IPS-20b (cell line): ENCODE measurements at regions not wholly inside any gene's neighbourhood (a gene's known extent, or its start where the extent isn't known, plus 50 kb on each side); places are given as distances from the start of the nearest gene placed in this dataset.
"Not testable (repeated sequence)": the region's sequence is repeated elsewhere in the genome, so short reads cannot be mapped to it uniquely, and the experiment has no call there.

ENCODE experiments used
- H3K27ac ChIP-seq: one replicate; pipeline ENCODE4 v1.5.1; 2013; ENCODE audit warnings: low read length
- H3K27me3 ChIP-seq: 2 replicates; pipeline ENCODE4 v1.6.1; 2013; ENCODE audit warnings: mild to moderate bottlenecking, low read length, inconsistent platforms; ENCODE audit not compliant: insufficient read depth
- H3K36me3 ChIP-seq: 2 replicates; pipeline ENCODE4 v1.6.1; 2013; ENCODE audit warnings: low read depth, mild to moderate bottlenecking, inconsistent platforms, low read length, moderate library complexity; ENCODE audit not compliant: insufficient read depth
- H3K4me1 ChIP-seq: 2 replicates; pipeline ENCODE4 v1.6.1; 2013; ENCODE audit warnings: mild to moderate bottlenecking, control low read depth, inconsistent platforms, low read length, moderate library complexity; ENCODE audit not compliant: insufficient read depth
- H3K4me3 ChIP-seq: 2 replicates; pipeline ENCODE4 v1.5.1; 2013; ENCODE audit warnings: mild to moderate bottlenecking, low read length, inconsistent platforms
- H3K9ac ChIP-seq: 2 replicates; pipeline ENCODE4 v1.6.1; 2013; ENCODE audit warnings: low read depth, mild to moderate bottlenecking, inconsistent platforms, low read length, moderate library complexity
- H3K9me3 ChIP-seq: 2 replicates; pipeline ENCODE4 v1.6.1; 2013; ENCODE audit warnings: mild to moderate bottlenecking, low read depth, low read length, inconsistent platforms; ENCODE audit not compliant: insufficient read depth

GRCh38 chr2:3105814-3106569 is 271.6 kb downstream of the EIPR1 start:
- Histone ChIP-seq H3K27me3 (no peaks in the 10 kb centered on the region), H3K36me3 (no peaks in the 10 kb centered on the region), H3K4me3 (no peak overlapping the region), H3K9ac (no peak overlapping the region), H3K4me1 (peaks cover 6% of the 10 kb centered on the region; the same call in 1 of the 2 replicates), H3K9me3 (no peaks in the 10 kb centered on the region), H3K27ac (no peak overlapping the region)

GRCh38 chr2:3104958-3105813 is 272.4 kb downstream of the EIPR1 start:
- H3K4me1 ChIP-seq, H3K4me3 ChIP-seq, H3K36me3 ChIP-seq, H3K27ac ChIP-seq, H3K9me3 ChIP-seq, H3K9ac ChIP-seq, H3K27me3 ChIP-seq: not testable (repeated sequence)

- Histone ChIP-seq H3K27me3 (no peaks in the 10 kb centered on the region), H3K36me3 (no peaks in the 10 kb centered on the region), H3K9me3 (no peaks in the 10 kb centered on the region), H3K4me3 (no peak overlapping the region), H3K9ac (no peak overlapping the region), H3K4me1 (peaks cover 6% of the 10 kb centered on the region; the same call in 1 of the 2 replicates), H3K27ac (no peak overlapping the region)
Observed at GRCh38 chr2:3104261-3104660, 273.4 kb downstream of the EIPR1 start.

GRCh38 chr2:3102922-3103569 is 274.6 kb downstream of the EIPR1 start:
- no peak overlapping the region for H3K4me3 ChIP-seq
- no peaks in the 10 kb centered on the region for H3K27me3 ChIP-seq
- no peaks in the 10 kb centered on the region for H3K36me3 ChIP-seq
- no peak overlapping the region for H3K9ac ChIP-seq
- no peak overlapping the region for H3K27ac ChIP-seq
- H3K4me1 ChIP-seq: peaks cover 6% of the 10 kb centered on the region; the same call in 1 of the 2 replicates
- no peaks in the 10 kb centered on the region for H3K9me3 ChIP-seq

- H3K9ac ChIP-seq: no peak overlapping the region
- no peaks in the 10 kb centered on the region for H3K36me3 ChIP-seq
- H3K9me3 ChIP-seq: no peaks in the 10 kb centered on the region
- H3K4me1 ChIP-seq: peaks cover 6% of the 10 kb centered on the region; the same call in 1 of the 2 replicates
- H3K27ac ChIP-seq: no peak overlapping the region
- H3K4me3 ChIP-seq: no peak overlapping the region
- H3K27me3 ChIP-seq: no peaks in the 10 kb centered on the region
Observed at GRCh38 chr2:3102081-3102921, 275.3 kb downstream of the EIPR1 start.

- Histone ChIP-seq H3K9ac (no peak overlapping the region), H3K4me1 (peaks cover 6% of the 10 kb centered on the region; the same call in 1 of the 2 replicates), H3K27me3 (no peaks in the 10 kb centered on the region), H3K27ac (no peak overlapping the region), H3K9me3 (no peaks in the 10 kb centered on the region), H3K36me3 (no peaks in the 10 kb centered on the region), H3K4me3 (no peak overlapping the region)
Observed at GRCh38 chr2:3101016-3101942, 276.3 kb downstream of the EIPR1 start.

GRCh38 chr2:3100386-3100785 is 277.2 kb downstream of the EIPR1 start:
- H3K36me3 ChIP-seq: no peaks in the 10 kb centered on the region
- H3K27ac ChIP-seq: no peak overlapping the region
- no peaks in the 10 kb centered on the region for H3K9me3 ChIP-seq
- no peaks in the 10 kb centered on the region for H3K27me3 ChIP-seq
- no peak overlapping the region for H3K9ac ChIP-seq
- H3K4me3 ChIP-seq: no peak overlapping the region
- H3K4me1 ChIP-seq: peaks cover 2% of the 10 kb centered on the region; the same call in 1 of the 2 replicates

GRCh38 chr2:3099860-3100234 is 277.8 kb downstream of the EIPR1 start:
- no peak overlapping the region for H3K4me3 ChIP-seq
- H3K27me3 ChIP-seq: no peaks in the 10 kb centered on the region

GRCh38 chr2:3099145-3099859 is 278.3 kb downstream of the EIPR1 start:
- Histone ChIP-seq H3K27me3 (no peaks in the 10 kb centered on the region), H3K4me3 (no peak overlapping the region), H3K36me3 (no peaks in the 10 kb centered on the region), H3K9me3 (no peaks in the 10 kb centered on the region), H3K27ac (no peak overlapping the region), H3K4me1 (no peaks in the 10 kb centered on the region), H3K9ac (no peak overlapping the region)

More at GRCh38 chr2:3099860-3100234, 277.8 kb downstream of the EIPR1 start:
- Histone ChIP-seq H3K9me3 (no peaks in the 10 kb centered on the region), H3K36me3 (no peaks in the 10 kb centered on the region), H3K4me1 (no peaks in the 10 kb centered on the region), H3K9ac (no peak overlapping the region), H3K27ac (no peak overlapping the region)

- Histone ChIP-seq H3K9ac (no peak overlapping the region), H3K4me3 (no peak overlapping the region), H3K27ac (no peak overlapping the region), H3K4me1 (no peaks in the 10 kb centered on the region), H3K27me3 (no peaks in the 10 kb centered on the region), H3K36me3 (no peaks in the 10 kb centered on the region), H3K9me3 (no peaks in the 10 kb centered on the region)
Observed at GRCh38 chr2:3098231-3098630, 279.4 kb downstream of the EIPR1 start.
